ENCODE measurements at regions not wholly inside any gene's neighbourhood (a gene's known extent, or its start where the extent isn't known, plus 50 kb on each side); places are given as distances from the start of the nearest gene placed in this dataset.

- DNase-seq: no peak
These were observed 722.6 kb downstream of the TLR4 start for GRCh38 chr9:118426772-118427171.

DNA sequence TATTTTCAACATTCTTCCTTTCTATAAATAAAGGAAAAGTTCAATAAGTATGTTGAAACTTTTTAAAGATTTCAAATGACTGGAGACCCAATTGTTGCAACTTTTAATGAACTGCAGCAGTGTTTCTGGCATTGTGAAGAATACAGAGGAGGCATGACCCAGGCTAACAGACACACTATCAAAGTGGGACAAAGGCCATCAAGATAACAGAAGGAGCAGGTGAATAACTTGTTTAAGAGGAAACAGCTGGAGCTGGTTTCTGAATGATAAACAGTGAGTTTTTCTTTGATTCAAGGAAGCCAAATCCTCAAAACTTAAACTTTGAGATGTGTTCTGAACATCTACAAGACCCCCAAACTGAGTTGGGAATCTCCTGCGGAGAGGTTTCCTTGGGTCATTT, 734.6 kb downstream of the TLR4 start:
- DNase-seq: no peak

DNA sequence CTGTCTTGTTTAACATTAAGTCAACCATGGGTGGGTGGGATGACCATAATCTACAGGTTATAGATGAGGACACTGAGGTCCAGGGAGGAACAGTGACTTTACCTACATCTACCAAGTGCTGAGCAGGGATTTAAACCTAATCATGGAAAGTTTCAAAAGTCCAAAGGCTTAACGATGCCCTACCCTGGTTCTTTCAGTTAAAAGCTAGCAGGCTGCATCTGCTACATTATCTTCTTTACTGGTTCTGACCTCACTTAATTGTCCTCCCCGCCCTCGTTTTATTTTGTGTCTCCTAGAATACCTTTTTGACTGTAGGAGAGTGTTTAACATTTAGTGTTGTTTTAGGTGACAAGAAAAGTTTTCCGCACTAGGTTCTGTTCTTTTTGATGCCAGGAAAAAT, 735.2 kb downstream of the TLR4 start:
- DNase-seq: no peak

- no peak for DNase-seq
These were observed 740.2 kb downstream of the TLR4 start for GRCh38 chr9:118444403-118444802.

- no peak for DNase-seq
These were observed 742.9 kb downstream of the TLR4 start for GRCh38 chr9:118446943-118447639.

DNA sequence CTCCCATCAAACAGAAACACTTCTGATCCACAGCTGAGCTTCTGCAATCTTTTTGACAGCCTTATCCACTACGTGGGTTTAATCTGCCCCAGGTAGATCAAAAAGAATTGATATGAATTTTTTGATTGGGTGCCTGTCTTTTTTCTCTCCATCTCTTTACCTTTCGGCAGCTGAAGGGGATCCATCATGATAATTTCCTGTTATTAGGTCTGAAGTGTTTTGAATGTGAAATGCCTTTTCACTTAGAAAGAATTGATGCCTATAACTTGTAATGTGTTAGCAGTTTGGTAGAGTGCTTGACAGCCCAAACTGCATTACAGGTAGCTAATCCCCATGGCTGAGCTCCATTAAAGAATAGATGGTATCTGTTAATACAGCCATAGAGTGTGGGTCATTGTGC, 745.4 kb downstream of the TLR4 start:
- no peak for DNase-seq

GRCh38 chr9:118455259-118455658, 751.1 kb downstream of the TLR4 start:
- DNase-seq: no peak

DNA sequence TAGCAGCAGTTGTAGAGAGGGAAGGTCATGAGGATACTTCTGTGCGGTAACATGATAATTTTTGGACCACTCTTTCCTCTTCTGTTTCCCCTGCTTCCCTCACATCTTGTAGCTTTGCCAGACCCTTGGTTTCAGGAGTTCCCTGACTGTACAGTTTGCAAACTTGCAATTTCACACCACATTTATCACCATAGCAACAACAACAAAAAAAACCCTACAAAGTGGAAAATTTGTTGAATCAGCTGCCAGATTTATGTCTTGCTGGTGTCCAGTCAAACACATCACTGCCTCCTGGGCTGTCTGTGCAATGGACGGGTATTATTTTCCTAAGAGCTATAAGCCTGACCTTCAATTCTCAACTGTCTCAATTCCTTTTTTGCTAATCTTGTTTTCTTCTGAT, 751.6 kb downstream of the TLR4 start:
- DNase-seq: no peak

GRCh38 chr9:118457171-118458000, 753.2 kb downstream of the TLR4 start:
- DNase-seq: no peak

DNA sequence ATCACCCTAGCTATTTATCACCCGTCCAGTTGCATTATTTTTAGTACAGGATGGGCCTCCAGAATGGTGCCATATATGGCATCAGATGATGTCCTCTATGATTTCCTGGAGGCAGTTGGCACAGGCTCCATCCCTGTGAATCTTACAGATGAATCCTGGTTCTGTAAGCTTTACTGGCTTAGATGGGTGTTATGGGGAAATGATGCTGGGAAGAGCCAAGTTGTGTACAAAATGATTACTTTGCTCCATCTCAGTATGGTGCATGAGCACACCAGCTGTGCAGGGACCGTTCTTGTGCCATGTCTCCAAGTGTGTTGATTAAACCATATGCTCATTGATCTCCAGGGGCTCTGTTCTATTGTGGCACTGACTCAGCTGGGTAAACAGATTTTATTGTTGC, 755.7 kb downstream of the TLR4 start:
- DNase-seq: no peak

DNA sequence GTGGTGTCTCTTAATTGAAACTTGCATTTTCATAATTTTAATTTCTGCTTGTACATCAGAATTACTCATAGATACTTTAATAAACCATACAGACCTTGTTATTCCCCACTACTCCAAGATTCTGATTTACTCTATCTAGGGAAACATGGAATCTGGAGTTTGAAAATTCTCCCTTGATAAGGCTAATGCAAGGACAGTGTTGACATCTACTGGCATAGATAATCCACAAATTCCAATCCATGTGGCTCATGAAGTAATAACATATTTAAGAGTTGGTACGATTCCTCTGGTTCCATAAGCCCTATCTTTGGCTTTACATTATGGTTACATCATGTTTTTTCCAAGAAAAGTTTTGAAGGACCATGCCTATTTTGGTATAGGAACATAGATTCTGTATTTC, 759.2 kb downstream of the TLR4 start:
- DNase-seq: no peak

DNA sequence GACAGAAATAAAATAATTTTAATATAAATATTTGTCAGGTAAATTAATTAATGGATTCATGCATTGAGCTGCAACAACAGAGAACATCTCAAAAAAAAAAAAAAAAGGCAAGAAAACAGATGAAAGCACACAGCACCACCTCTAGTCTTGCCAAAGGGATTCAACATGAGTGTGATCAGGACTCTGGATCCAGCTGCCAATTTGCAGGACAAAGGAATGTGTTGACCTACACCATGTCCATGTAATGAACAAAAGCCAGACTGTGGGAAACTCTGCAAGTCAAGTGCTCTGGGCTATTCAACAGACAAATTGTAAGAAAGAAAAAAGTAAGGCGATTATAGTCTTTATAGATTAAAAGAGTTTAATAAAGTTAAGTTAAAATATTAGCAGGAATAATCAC, 769.3 kb downstream of the TLR4 start:
- DNase-seq: no peak

DNA sequence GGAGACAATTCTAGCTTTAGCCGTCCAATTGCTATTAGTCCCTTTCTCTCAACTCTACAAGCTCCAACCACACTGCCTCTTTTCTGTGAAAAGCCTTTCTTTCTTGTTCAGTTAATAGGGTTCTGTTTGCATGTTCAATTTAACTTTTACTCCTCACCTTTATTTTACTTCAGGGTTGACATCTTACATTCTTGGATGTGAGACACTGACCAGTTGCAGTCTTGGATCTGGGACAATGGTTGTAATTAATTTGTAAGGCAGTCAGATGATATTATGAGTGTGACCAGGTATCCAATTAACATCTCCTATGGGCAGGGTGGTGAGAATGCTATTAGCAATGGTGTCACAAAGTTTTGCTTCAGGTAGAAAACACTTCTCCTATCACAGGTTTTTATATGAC, 774.5 kb downstream of the TLR4 start:
- no peak for DNase-seq

GRCh38 chr9:118482306-118482705, 778.1 kb downstream of the TLR4 start:
- DNase-seq: no peak

DNA sequence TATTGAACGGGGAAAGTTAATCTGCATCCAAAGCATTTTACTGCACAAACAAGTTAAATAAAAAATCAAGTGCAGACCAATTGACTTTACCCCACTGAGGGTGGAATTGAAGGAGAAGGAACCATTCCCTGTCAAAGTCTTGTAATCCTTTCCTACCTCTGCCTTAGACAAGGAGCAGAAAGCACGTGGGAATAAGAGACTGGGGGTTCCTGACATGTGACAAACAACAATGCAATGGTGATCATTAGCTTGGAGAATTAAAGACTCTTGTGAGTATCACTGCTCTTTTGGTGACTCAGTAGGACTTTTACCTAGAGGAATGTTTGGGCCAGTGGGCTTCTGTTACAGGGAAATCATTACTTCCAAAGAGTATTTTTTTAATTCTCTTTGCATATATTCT, 779.5 kb downstream of the TLR4 start:
- no peak for DNase-seq

GRCh38 chr9:118503236-118503635, 799.0 kb downstream of the TLR4 start:
- DNase-seq: no peak

DNA sequence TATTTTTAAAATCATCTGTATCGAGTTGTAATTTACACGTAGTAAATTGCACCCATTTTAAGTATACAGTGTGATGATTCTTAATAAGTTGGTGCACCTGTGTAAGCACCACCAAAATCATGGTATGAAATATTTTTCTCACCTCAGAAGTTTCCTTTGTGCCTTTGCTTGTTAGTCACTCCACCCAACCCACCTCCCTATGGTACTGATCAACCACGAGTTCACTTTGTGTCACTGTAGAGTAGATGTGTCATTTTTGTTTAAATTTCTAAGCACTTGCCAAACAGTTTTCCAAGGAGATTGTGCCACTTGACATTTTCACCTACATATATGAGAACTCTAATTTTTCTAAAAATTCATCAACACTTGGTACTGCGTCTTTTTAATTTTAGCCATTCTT, 806.5 kb downstream of the TLR4 start:
- DNase-seq: no peak

DNA sequence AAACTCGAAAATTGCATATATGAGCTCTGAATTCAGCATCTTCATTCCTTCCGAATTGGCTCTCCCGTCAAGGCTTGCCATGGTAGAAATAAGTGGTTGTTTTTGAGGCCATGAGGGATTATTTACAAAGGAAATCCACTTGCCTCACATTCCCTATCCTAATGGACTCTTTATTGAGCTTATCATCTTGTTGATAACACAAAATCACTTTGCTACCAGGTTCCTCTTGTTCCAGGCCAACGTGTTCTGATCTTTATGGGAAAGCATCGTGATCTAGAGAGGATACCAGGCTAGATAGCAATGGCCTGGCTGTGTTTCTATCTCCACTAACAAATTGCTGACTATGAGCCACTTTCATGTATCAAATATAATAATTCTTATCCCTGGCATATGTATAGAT, 811.7 kb downstream of the TLR4 start:
- no peak for DNase-seq

DNA sequence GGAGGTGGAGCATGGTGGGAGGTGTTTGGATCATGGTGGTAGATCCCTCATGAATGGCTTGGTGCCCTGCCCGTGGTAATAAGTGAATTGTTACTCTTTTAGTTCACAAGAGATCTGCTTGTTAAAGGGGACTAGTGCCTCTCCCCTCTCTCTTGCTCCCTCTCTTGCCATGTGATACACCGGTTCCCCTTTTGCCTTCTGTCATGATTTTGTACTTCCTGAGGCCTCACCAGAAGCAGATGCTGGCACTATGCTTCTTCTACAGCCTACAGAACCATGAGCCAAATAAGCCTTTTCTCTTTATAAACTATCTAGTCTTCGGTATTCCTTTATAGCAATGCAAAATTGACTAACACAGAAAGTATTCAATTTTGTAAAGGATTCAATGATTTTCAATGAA, 817.1 kb downstream of the TLR4 start:
- no peak for DNase-seq

GRCh38 chr9:118522093-118523028, 818.2 kb downstream of the TLR4 start:
- DNase-seq: no peak

- DNase-seq: no peak
These were observed 823.1 kb downstream of the TLR4 start for GRCh38 chr9:118527261-118527660.

GRCh38 chr9:118529210-118529609, 825.0 kb downstream of the TLR4 start:
- DNase-seq: no peak

- no peak for DNase-seq
These were observed 825.5 kb downstream of the TLR4 start for GRCh38 chr9:118529624-118530214.

All from NCI-H1436 treated with DMSO at 0.1 percent for 48 hours (cell line).